ENCODE measurements at regions not wholly inside any gene's neighbourhood (a gene's known extent, or its start where the extent isn't known, plus 50 kb on each side); places are given as distances from the start of the nearest gene placed in this dataset.
"Not testable (repeated sequence)": the region's sequence is repeated elsewhere in the genome, so short reads cannot be mapped to it uniquely, and the experiment has no call there.

GRCh38 chr2:166381-166780 is 97.5 kb downstream of the SH3YL1 start:
- no peak for DNase-seq (ENCODE audit: low read depth in 3 of 3, low spot score in 2 of 3)

- DNase-seq (ENCODE audit: low read depth in 3 of 3, low spot score in 2 of 3), result no peak
These were observed 98.3 kb downstream of the SH3YL1 start for GRCh38 chr2:165530-165929.

- peak in 1 of 3 donors; percentile 36 for DNase-seq (ENCODE audit: low read depth in 3 of 3, low spot score in 2 of 3)
These were observed 101.1 kb downstream of the SH3YL1 start for GRCh38 chr2:162473-163382.

- no peak for DNase-seq (ENCODE audit: low read depth in 3 of 3, low spot score in 2 of 3)
These were observed 102.1 kb downstream of the SH3YL1 start for GRCh38 chr2:161729-162128.

- no peak for DNase-seq (ENCODE audit: low read depth in 3 of 3, low spot score in 2 of 3)
These were observed 105.4 kb upstream of the FAM110C start for GRCh38 chr2:151553-152334.

GRCh38 chr2:145407-145806 is 99.1 kb upstream of the FAM110C start:
- DNase-seq (ENCODE audit: low read depth in 3 of 3, low spot score in 2 of 3), result no peak

- DNase-seq (ENCODE audit: low read depth in 3 of 3, low spot score in 2 of 3), result no peak
These were observed 95.3 kb upstream of the FAM110C start for GRCh38 chr2:141611-142010.

- no peak for DNase-seq (ENCODE audit: low read depth in 3 of 3, low spot score in 2 of 3)
These were observed 90.4 kb upstream of the FAM110C start for GRCh38 chr2:136666-137065.

- DNase-seq (ENCODE audit: low read depth in 3 of 3, low spot score in 2 of 3), result no peak
These were observed 87.6 kb upstream of the FAM110C start for GRCh38 chr2:133675-134593.

- DNase-seq (ENCODE audit: low read depth in 3 of 3, low spot score in 2 of 3), result not testable (repeated sequence)
These were observed 80.5 kb upstream of the FAM110C start for GRCh38 chr2:126769-127168.

GRCh38 chr2:124241-124880 is 78.1 kb upstream of the FAM110C start:
- DNase-seq (ENCODE audit: low read depth in 3 of 3, low spot score in 2 of 3), result no peak

- DNase-seq (ENCODE audit: low read depth in 3 of 3, low spot score in 2 of 3), result no peak
These were observed 70.6 kb upstream of the FAM110C start for GRCh38 chr2:116953-117352.

- DNase-seq (ENCODE audit: low read depth in 3 of 3, low spot score in 2 of 3), result no peak
These were observed 69.0 kb upstream of the FAM110C start for GRCh38 chr2:115303-115702.

- no peak for DNase-seq (ENCODE audit: low read depth in 3 of 3, low spot score in 2 of 3)
These were observed 68.3 kb upstream of the FAM110C start for GRCh38 chr2:114616-115015.

GRCh38 chr2:109998-110397 is 63.7 kb upstream of the FAM110C start:
- DNase-seq (ENCODE audit: low read depth in 3 of 3, low spot score in 2 of 3), result no peak

GRCh38 chr2:108920-109809 is 62.9 kb upstream of the FAM110C start:
- no peak for DNase-seq (ENCODE audit: low read depth in 3 of 3, low spot score in 2 of 3)

- DNase-seq (ENCODE audit: low read depth in 3 of 3, low spot score in 2 of 3), result no peak
These were observed 54.7 kb upstream of the FAM110C start for GRCh38 chr2:101016-101415.
